Suppressor macrophage (primary cell): ENCODE measurements at regions not wholly inside any gene's neighbourhood (a gene's known extent, or its start where the extent isn't known, plus 50 kb on each side); places are given as distances from the start of the nearest gene placed in this dataset.
A peak's percentile ranks its signal among the peaks of the same experiment; 100 is the strongest.
"Not testable (repeated sequence)": the region's sequence is repeated elsewhere in the genome, so short reads cannot be mapped to it uniquely, and the experiment has no call there.

Source experiments
- DNase-seq, 4 experiments: peaks; one replicate each; pipeline ENCODE4 v3.0.0-alpha.2; 2020 to 2022

DNA sequence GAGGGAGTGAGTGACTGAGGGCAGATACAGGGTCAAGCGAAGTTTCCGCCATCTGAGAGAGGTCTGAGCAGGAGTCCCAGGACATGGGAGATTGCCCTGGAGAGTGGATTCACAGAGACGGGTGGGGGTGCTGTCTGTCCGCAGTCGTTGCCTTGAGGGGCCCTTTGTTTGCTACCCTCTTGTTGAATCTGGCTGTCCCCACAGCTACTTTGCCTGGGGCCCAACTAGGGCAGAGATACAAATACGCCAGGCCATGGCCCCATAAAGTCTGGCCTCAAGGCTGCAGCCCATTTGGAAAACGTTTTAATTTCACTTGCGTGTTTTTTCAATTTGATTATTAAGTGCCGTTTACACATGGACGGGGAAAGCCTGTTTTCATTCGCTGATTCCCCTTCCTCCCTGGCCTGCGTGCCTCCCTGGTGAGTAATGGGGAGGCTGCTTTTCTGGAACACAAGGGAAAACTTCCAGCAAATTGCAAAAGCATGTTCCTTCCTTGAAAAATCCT is 134.4 kb downstream of the SMIM20 start:
- DNase-seq: no peak

DNA sequence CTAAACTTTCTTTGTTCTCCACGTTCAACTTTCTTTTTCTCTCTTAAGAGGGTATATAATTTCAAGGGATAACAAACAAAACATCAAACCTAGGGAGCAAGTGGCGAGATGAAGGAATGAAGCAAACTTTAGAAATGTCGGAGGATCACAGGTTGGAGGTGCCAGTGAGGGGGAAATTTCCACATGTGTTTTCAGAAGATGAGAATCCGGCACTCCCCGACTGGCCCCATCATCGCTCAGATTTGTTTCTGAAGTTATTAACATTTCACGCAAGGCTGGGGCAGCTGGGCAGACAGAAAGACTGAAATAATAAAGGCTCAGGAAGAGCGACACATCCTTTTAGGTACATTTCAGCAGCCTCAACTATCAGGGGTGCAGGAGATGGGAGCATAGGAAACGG is 134.9 kb downstream of the SMIM20 start:
- no peak for DNase-seq

DNA sequence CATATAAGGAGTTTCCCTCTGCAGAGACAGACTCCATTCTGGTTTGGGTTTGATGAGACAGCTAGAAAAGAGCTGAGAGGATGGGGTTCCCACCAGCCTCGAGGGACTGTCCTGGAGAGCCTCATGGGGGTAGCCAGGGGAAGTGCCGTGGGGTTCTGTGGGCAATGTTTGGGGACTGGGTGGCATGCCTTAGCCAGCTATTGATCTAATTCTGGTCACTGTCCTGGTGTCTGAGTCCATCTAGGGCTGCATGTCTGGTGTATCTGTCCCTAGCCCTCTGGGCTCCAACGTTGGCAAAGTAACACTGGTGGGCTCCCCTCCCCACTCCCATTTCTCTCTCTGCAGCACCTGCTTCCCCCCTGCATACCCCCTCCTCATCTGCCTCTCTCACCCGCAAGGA is 135.4 kb downstream of the SMIM20 start:
- DNase-seq: no peak

DNA sequence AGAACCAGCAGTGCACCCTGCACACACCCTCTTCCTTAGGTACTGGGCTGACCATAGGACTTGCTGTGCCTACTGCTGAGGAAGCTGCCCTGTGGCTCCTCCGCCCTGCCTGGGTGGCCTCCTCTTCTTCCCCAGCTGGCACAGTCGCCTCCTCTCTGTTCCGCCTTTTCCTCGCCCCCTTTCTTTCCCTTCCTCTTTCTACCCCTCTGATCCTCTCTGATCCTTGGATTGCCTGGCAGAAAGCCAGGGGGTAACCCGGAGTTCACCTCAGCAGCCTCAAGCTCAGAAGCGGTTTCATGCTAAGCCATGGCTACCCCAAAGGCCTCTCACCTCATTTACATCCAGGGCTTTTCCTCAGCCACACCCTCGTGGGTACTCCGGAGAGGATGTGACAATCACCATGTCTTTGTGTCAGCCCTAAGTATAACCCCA is 136.2 kb downstream of the SMIM20 start:
- peak; percentile 77 to 90 (median 85) for DNase-seq

- DNase-seq: no peak
Measured at GRCh38 chr4:26050671-26051070, 136.7 kb downstream of the SMIM20 start.

GRCh38 chr4:26051240-26051639 is 137.2 kb downstream of the SMIM20 start:
- no peak for DNase-seq

DNA sequence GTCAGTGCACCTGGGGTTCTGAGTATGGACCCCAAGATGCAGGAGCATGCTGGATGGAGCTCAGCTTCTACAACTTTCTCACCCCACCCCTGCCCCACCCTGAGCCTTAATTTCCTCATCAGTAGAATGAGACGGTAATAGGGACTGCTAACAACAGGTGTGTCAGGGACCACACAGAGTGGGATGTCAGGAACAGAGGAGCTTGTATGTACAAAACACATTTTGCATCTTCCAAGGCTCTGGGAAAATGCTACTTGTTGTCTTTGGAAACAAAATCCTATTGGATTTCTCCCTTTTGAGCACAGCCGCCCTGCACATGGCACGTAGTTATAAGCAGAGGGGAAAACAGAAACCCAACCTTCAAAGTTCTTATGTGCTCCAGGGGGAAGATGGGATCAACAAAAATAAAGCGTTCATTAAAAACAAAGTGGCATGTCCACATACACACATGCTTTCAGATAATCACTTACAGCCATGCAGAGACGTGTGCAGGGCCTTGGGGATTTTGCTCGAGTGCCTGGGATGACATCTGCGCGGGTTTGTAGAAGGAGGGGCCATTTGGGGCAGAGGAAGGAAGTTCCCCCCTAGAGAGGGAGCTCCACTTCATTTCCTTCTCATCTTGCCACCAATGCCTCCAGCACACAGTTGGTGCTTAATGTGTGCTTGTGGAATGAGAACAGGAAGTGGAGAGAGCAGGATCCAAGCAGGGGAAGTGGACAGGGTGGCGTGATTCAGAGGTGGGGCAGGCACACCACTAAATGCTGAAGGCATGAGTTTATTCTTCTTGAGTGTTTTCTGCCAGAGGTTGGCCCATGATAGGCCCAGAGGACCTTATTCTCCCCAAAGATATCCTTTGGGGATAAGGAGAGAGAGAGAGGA is 138.9 kb downstream of the SMIM20 start:
- DNase-seq: peak in 3 of 4 experiments; percentile 52 to 55 (median 55)

GRCh38 chr4:26053761-26054160 is 139.7 kb downstream of the SMIM20 start:
- DNase-seq: peak; percentile 40 to 70 (median 60)

GRCh38 chr4:26055855-26056254 is 141.8 kb downstream of the SMIM20 start:
- DNase-seq: peak in 1 of 4 experiments; percentile 33

GRCh38 chr4:26056406-26056805 is 142.4 kb downstream of the SMIM20 start:
- DNase-seq: no peak

GRCh38 chr4:26057839-26058238 is 143.8 kb downstream of the SMIM20 start:
- DNase-seq: peak in 2 of 4 experiments; percentile 41 to 51

DNA sequence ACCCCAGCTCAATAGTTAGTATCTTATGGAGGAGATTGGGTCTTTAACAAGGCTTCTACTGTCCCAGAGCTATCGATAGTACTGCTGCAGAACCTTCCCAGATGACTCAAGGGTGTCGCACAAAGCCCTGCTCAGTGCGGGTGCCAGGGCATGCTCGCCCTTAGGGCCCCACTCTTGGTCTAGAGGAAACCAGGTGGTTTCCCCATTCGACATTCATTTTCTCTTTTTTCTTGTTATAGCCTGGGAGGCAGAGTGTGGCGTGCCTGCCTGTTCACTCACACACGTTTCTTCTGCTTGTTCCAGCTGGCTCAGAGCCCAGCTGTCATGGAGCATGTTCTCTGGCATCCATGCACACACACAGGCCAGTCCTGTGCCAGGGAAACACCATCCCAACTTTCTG is 144.5 kb downstream of the SMIM20 start:
- DNase-seq: no peak

DNA sequence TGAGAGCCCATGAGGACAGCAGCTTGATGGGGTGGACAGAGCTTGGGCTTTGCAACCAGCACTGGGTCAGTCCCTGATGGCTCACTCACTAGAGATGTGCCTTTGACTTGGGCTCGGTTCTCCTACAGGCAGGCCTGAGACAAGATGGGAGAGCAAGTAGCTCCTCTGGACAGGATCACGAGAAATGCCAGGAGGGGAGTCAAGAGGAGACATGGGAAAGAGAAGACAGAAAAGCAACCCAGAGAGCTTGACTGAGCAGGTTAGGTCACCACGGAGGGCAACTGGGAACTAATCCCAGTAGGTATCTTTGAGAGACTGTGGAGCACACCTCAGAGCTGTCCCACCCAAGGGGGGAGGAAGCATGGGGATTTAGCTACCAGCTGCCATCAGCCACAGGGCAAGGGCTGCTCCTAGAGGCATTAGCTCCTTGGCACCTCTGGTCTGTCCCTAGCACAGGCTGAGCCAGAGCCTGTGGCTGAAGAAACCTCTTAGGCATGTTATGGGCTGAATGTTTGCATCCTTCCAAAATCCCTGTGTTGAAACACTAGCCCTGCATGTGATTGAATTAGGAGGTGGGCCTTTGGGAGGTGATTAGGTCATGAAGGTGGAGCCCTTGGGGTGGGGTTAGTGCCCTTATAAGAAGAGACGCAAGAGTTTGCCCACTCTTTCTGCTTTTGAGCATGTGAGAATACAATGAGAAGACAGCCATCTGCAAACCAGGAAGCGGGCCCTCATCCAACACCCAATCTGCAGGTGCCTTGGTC is 145.6 kb downstream of the SMIM20 start:
- no peak for DNase-seq

DNA sequence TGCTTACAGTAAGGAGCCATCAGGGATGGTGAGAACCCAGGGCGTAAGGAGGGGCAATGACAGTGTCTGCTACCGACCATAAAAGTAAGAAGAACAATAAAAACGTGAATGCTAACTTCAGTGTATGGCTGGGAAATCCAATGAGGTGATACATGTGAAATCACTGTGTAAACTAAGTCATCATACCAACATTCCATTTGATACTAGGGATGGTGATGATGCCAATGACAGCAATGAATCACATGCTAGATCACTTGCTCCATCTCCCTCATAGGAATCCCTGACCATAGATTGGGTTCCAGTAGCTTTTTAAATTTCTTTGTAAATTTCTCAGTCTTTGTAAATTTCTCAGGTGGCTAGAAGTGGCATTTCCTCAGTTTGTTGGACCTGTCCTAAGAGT is 146.3 kb downstream of the SMIM20 start:
- DNase-seq: no peak

GRCh38 chr4:26061248-26061986 is 147.4 kb downstream of the SMIM20 start:
- peak; percentile 60 to 79 (median 72) for DNase-seq

DNA sequence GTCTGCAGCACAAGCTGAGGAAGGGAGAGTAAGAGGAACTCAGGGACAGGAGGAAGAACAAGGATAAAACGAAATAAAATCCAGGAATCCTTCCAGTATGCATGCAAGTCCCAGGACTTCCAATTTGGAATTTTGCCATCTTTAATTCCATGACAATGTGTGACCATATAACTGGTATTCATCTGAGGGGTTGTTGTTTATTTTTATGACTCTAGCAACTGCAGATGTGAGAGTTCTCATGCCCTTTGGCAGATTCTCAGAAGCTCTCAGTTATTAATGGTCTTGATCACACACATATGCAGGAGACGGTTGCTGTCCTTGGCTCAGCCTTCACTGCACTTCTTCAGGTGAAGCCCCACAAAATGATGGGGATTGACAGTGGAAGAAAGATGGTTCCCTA is 148.2 kb downstream of the SMIM20 start:
- no peak for DNase-seq

- DNase-seq: not testable (repeated sequence)
Measured at GRCh38 chr4:26064009-26064408, 150.0 kb downstream of the SMIM20 start.

- DNase-seq: no peak
Measured at GRCh38 chr4:26065833-26066232, 151.8 kb downstream of the SMIM20 start.

DNA sequence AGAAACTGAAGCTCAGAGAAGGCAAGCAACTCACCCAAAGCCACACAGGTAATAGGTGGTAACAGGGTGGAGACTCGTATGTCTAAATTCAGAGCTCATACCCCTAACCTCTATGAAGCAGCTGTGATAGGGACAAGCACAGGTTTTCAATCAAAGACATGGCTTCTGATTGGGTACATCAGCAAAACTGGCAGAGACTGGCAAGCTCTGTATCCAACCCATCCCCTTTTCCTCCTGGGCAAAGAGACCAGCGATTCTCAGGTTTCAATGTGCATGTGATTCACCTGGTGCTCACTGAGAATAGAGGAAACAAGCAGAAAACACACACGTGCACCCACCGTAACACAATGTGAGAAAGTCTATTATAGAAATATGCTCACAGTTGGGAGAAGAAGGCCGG is 153.0 kb downstream of the SMIM20 start:
- no peak for DNase-seq

DNA sequence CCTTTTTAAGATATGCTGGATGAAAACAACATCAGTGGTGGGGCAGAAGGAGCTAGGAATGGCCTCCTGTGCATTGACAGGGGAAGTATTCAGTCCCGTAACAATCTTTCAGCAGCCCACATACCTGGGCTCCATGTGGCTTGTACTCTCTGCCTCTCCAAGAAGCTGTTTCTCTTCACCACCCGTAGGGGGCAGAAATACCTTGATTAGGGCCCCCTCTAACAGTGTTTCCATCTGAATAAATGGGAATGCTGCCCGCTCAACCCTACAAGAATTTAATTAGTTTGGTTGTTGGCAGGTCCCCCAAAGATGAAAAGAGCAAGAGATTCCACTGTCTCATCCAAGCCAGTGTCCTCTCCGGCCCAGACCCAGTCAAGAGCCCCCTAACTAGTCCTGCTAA is 155.2 kb downstream of the SMIM20 start:
- peak in 3 of 4 experiments; percentile 41 to 56 (median 44) for DNase-seq

DNA sequence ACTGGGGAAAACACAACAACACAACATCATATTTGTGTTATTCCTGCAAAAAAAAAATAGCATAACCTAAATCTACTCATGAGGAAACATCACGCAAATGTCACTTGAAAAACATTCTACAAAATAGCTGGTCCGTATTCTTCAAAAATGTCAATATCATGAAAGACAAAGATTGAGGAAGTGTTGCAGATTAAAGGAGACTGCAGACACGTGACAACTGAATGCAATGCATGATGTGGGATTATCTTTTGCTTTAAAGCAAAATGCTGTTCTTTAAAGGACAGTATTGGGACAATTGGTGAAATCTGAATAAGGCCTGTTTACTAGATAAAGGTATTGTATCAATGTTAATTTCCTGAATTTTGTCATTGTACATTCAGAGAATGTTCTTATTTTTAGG is 157.7 kb downstream of the SMIM20 start:
- peak in 3 of 4 experiments; percentile 27 to 65 (median 62) for DNase-seq

DNA sequence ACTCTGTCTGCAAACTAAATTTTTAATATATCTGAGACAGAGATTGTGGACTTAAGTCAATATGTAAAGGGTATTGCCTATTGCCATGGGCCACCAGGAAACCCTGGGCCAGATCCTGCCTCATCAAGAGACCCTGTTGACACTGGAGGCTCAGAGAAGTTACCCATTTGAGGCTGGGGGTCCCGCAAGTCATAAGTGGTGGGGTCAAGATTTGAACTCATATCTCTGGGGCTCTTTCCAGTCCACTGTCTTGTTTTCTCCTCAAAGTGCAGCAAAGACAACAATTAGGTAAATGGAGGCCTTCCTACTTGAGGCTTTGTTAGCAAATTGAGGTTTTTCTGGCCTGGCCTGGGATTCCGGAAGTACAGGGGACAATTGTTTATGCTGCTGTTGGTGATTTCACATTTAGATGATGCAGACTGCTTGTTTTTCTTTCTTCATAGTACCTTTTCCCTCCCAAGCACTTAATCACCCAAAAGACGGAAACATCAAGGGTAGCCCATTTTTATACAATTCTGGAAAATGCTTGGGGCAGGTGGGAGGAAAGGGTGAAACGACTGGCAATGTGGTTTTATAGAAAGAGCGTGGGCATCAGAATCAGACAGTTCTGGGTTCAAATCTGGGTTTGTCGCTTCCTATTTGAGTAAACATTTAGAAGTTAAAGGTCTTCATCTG is 160.0 kb downstream of the SMIM20 start:
- DNase-seq: peak in 1 of 4 experiments; percentile 24
